ENCODE measurements at regions not wholly inside any gene's neighbourhood (a gene's known extent, or its start where the extent isn't known, plus 50 kb on each side); places are given as distances from the start of the nearest gene placed in this dataset.
"Not testable (repeated sequence)": the region's sequence is repeated elsewhere in the genome, so short reads cannot be mapped to it uniquely, and the experiment has no call there.

- no peaks in the 10 kb centered on the region for H3K36me3 ChIP-seq (ENCODE audit: insufficient read depth, low read length)
- H3K9ac ChIP-seq (ENCODE audit: low read depth, low read length, poor library complexity, severe bottlenecking), result no peak overlapping the region
- H3K4me3 ChIP-seq (ENCODE audit: low read length, poor library complexity, severe bottlenecking), result no peak overlapping the region
- TF ChIP-seq EZH2phosphoT487 (IDR thresholded peaks at IDR 0.05; ENCODE audit: borderline replicate concordance) (no peak), CTCF (conservative IDR thresholded peaks at IDR 0.05; ENCODE audit: low read length) (no peak)
- no peaks in the 10 kb centered on the region for H3K9me2 ChIP-seq (replicated peaks; ENCODE audit: low read depth, low read length)
- H3K79me2 ChIP-seq (ENCODE audit: insufficient read depth, low read length), result no peaks in the 10 kb centered on the region
- no peaks in the 10 kb centered on the region for H3K4me1 ChIP-seq (ENCODE audit: insufficient read depth, low read length, poor library complexity, severe bottlenecking)
- H2AFZ ChIP-seq (ENCODE audit: low read length), result no peak overlapping the region
- no peak overlapping the region for H3K4me2 ChIP-seq (ENCODE audit: low read depth, low read length, poor library complexity, severe bottlenecking)
- H3K27me3 ChIP-seq (ENCODE audit: insufficient read depth, low read length, poor library complexity, severe bottlenecking), result no peaks in the 10 kb centered on the region
- no peaks in the 10 kb centered on the region for H3F3A ChIP-seq (ENCODE audit: low read depth)
- no peaks in the 10 kb centered on the region for H4K20me1 ChIP-seq (ENCODE audit: insufficient read depth, low read length, poor library complexity, severe bottlenecking)
- no peaks in the 10 kb centered on the region for H3K9me3 ChIP-seq (ENCODE audit: insufficient read depth, low read depth, low read length)
Observed at GRCh38 chr4:167903291-167903721, 189.0 kb upstream of the ANXA10 start.

GRCh38 chr4:167906851-167907250 lies 185.5 kb upstream of the ANXA10 start:
- Histone ChIP-seq H3F3A (ENCODE audit: low read depth) (no peaks in the 10 kb centered on the region), H3K4me2 (ENCODE audit: low read depth, low read length, poor library complexity, severe bottlenecking) (no peak overlapping the region), H3K4me3 (ENCODE audit: low read length, poor library complexity, severe bottlenecking) (no peak overlapping the region), H3K9me2 (replicated peaks; ENCODE audit: low read depth, low read length) (no peaks in the 10 kb centered on the region), H3K27me3 (ENCODE audit: insufficient read depth, low read length, poor library complexity, severe bottlenecking) (no peaks in the 10 kb centered on the region), H3K9me3 (ENCODE audit: insufficient read depth, low read depth, low read length) (no peaks in the 10 kb centered on the region), H3K4me1 (ENCODE audit: insufficient read depth, low read length, poor library complexity, severe bottlenecking) (no peaks in the 10 kb centered on the region), H3K79me2 (ENCODE audit: insufficient read depth, low read length) (no peaks in the 10 kb centered on the region), H3K9ac (ENCODE audit: low read depth, low read length, poor library complexity, severe bottlenecking) (no peak overlapping the region), H2AFZ (ENCODE audit: low read length) (no peak overlapping the region), H3K36me3 (ENCODE audit: insufficient read depth, low read length) (no peaks in the 10 kb centered on the region), H4K20me1 (ENCODE audit: insufficient read depth, low read length, poor library complexity, severe bottlenecking) (no peaks in the 10 kb centered on the region)
- TF ChIP-seq EZH2phosphoT487 (IDR thresholded peaks at IDR 0.05; ENCODE audit: borderline replicate concordance) (no peak), CTCF (conservative IDR thresholded peaks at IDR 0.05; ENCODE audit: low read length) (no peak)

GRCh38 chr4:167908816-167909215 lies 183.5 kb upstream of the ANXA10 start:
- no peaks in the 10 kb centered on the region for H3K9me2 ChIP-seq (replicated peaks; ENCODE audit: low read depth, low read length)
- H3K27me3 ChIP-seq (ENCODE audit: insufficient read depth, low read length, poor library complexity, severe bottlenecking), result no peaks in the 10 kb centered on the region
- TF ChIP-seq EZH2phosphoT487 (IDR thresholded peaks at IDR 0.05; ENCODE audit: borderline replicate concordance), result no peak
- TF ChIP-seq CTCF (conservative IDR thresholded peaks at IDR 0.05; ENCODE audit: low read length), result no peak
- H3K36me3 ChIP-seq (ENCODE audit: insufficient read depth, low read length), result no peaks in the 10 kb centered on the region
- H3K4me1 ChIP-seq (ENCODE audit: insufficient read depth, low read length, poor library complexity, severe bottlenecking), result no peaks in the 10 kb centered on the region
- H3K4me2 ChIP-seq (ENCODE audit: low read depth, low read length, poor library complexity, severe bottlenecking), result no peak overlapping the region
- no peak overlapping the region for H3K9ac ChIP-seq (ENCODE audit: low read depth, low read length, poor library complexity, severe bottlenecking)
- no peaks in the 10 kb centered on the region for H4K20me1 ChIP-seq (ENCODE audit: insufficient read depth, low read length, poor library complexity, severe bottlenecking)
- no peak overlapping the region for H2AFZ ChIP-seq (ENCODE audit: low read length)
- no peak overlapping the region for H3K4me3 ChIP-seq (ENCODE audit: low read length, poor library complexity, severe bottlenecking)
- no peaks in the 10 kb centered on the region for H3F3A ChIP-seq (ENCODE audit: low read depth)
- no peaks in the 10 kb centered on the region for H3K9me3 ChIP-seq (ENCODE audit: insufficient read depth, low read depth, low read length)
- no peaks in the 10 kb centered on the region for H3K79me2 ChIP-seq (ENCODE audit: insufficient read depth, low read length)

GRCh38 chr4:167912535-167912934 lies 179.8 kb upstream of the ANXA10 start:
- H3K4me1 ChIP-seq (ENCODE audit: insufficient read depth, low read length, poor library complexity, severe bottlenecking); H3K27me3 ChIP-seq (ENCODE audit: insufficient read depth, low read length, poor library complexity, severe bottlenecking); H3F3A ChIP-seq (ENCODE audit: low read depth); H2AFZ ChIP-seq (ENCODE audit: low read length); H3K4me2 ChIP-seq (ENCODE audit: low read depth, low read length, poor library complexity, severe bottlenecking); H3K79me2 ChIP-seq (ENCODE audit: insufficient read depth, low read length); H3K9ac ChIP-seq (ENCODE audit: low read depth, low read length, poor library complexity, severe bottlenecking); H3K4me3 ChIP-seq (ENCODE audit: low read length, poor library complexity, severe bottlenecking); H4K20me1 ChIP-seq (ENCODE audit: insufficient read depth, low read length, poor library complexity, severe bottlenecking); H3K9me3 ChIP-seq (ENCODE audit: insufficient read depth, low read depth, low read length); H3K9me2 ChIP-seq (replicated peaks; ENCODE audit: low read depth, low read length); H3K36me3 ChIP-seq (ENCODE audit: insufficient read depth, low read length): not testable (repeated sequence)
